Mucosa of rectum (tissue), 2 donors: ENCODE measurements at regions not wholly inside any gene's neighbourhood (a gene's known extent, or its start where the extent isn't known, plus 50 kb on each side); places are given as distances from the start of the nearest gene placed in this dataset.

Experiments used
- H3K27ac ChIP-seq, 2 donors: one replicate each; pipeline ENCODE4 v1.7.0; 2013; ENCODE audit warnings: inconsistent platforms in 2 of 2, low read depth in 2 of 2, low read length in 2 of 2
- H3K27me3 ChIP-seq, 2 donors: one replicate each; pipeline ENCODE4 v1.7.0; 2013; ENCODE audit warnings: low read length in 2 of 2; ENCODE audit not compliant: control insufficient read depth in 2 of 2, insufficient read depth in 2 of 2
- H3K36me3 ChIP-seq, 2 donors: one replicate each; pipeline ENCODE4 v1.7.0; 2013; ENCODE audit warnings: low read length in 2 of 2; ENCODE audit not compliant: control insufficient read depth in 2 of 2, insufficient read depth in 2 of 2
- H3K4me1 ChIP-seq, 2 donors: one replicate each; pipeline ENCODE4 v1.7.0; 2013; ENCODE audit warnings: low read length in 2 of 2, mild to moderate bottlenecking in 1 of 2; ENCODE audit not compliant: control insufficient read depth in 2 of 2, insufficient read depth in 2 of 2
- H3K4me3 ChIP-seq, 2 donors: one replicate each; pipeline ENCODE4 v1.7.0; 2013; ENCODE audit warnings: low read length in 2 of 2
- H3K9ac ChIP-seq, 2 donors: one replicate each; pipeline ENCODE4 v1.7.0; 2013; ENCODE audit warnings: low read length in 2 of 2, low read depth in 1 of 2, mild to moderate bottlenecking in 1 of 2
- H3K9me3 ChIP-seq, 2 donors: one replicate each; pipeline ENCODE4 v1.7.0; 2013; ENCODE audit warnings: low read length in 2 of 2; ENCODE audit not compliant: control insufficient read depth in 2 of 2
- donor health status: healthy.
- donor health status: Normal muscosa, but diverticular disease.

DNA sequence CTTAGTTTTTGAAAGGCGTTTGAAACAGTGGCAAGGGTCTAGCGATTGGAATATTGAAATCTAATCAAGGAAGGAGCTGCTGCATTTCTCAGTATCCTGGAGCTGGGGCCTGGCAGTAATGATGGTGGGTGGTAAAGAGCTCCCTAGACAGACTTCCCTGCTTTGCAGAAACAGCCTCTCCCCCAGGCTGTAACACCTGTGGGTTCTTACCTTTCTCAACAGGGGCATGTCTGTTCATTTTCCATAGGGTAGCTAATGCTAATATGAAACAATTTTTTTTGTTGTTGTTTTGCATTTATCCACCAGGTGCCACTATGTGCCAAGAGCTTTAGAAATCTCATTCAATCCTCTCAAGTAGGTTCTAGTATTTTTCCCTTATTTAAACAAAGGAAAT lies 345.5 kb downstream of the REEP3 start:
- Histone ChIP-seq H3K4me3 (no peak overlapping the region), H3K4me1 (no peaks in the 10 kb centered on the region), H3K27me3 (peaks cover 0 to 14% of the 10 kb centered on the region in 2 donors), H3K27ac (no peak overlapping the region), H3K9me3 (no peaks in the 10 kb centered on the region), H3K36me3 (no peaks in the 10 kb centered on the region), H3K9ac (no peak overlapping the region)

DNA sequence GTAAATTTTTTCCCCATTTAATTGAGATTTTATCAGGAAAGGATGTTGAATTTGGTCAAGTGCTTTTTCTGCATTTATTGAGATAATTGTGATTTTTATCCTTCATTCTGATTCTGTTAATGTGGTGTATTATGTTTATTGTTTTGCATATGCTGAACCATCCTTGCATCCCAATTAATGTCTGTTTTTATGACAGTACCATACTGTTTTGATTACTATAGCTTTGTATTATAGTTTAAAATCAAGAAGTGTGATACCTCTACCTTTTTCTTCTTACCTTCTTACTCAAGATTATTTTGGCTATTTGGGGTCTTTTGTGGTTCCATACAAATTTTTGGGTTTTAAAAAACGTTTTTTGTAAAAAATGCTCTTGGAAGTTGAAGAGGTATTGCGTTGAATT lies 357.2 kb downstream of the REEP3 start:
- Histone ChIP-seq H3K9me3 (no peaks in the 10 kb centered on the region), H3K4me3 (no peak overlapping the region), H3K27ac (no peak overlapping the region), H3K36me3 (no peaks in the 10 kb centered on the region), H3K4me1 (no peaks in the 10 kb centered on the region), H3K27me3 (no peaks in the 10 kb centered on the region), H3K9ac (no peak overlapping the region)

DNA sequence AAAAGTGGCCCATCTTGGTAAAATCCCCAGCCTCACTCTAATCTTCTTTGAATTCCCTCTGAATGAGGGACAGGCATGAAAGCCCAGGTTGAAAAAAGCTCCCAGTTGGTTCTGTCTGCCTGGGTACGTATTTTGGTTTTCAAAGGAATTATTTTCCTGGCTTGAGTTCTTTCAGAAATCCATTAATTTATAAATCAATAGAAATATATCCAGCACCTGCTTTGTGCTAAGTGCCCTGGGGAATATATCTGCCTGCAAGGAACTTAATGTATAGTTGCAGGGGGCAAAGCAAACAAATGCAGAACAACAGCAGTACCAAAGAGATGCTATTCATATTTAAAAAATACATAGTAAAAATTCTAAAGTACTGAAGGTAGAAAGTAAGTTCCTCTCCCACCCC lies 362.7 kb downstream of the REEP3 start:
- H3K4me1 ChIP-seq, result no peaks in the 10 kb centered on the region
- H3K9ac ChIP-seq, result no peak overlapping the region
- H3K27ac ChIP-seq, result no peak overlapping the region
- H3K27me3 ChIP-seq, result no peaks in the 10 kb centered on the region
- H3K4me3 ChIP-seq, result no peak overlapping the region
- H3K9me3 ChIP-seq, result no peaks in the 10 kb centered on the region
- H3K36me3 ChIP-seq, result no peaks in the 10 kb centered on the region

DNA sequence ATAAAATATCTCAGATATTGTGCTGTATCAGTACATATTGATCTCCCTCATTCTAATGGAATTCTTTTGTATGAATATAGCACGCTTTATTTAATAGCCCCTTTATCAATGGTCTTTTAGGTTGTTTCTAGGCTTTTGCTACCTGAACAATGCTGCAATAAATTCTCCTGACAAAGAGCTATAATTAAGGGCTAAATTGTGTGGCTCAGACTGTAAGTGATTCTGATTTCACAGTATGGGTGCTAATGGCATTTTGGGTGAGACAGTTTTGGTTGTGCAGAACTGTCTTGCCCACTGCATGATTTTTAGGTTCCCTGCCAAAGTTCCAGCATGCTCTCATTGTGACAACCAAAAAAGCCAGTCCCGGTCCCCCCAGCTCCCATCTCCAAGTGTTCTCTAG lies 363.2 kb downstream of the REEP3 start:
- no peak overlapping the region for H3K27ac ChIP-seq
- no peaks in the 10 kb centered on the region for H3K27me3 ChIP-seq
- H3K36me3 ChIP-seq, result no peaks in the 10 kb centered on the region
- H3K4me3 ChIP-seq, result no peak overlapping the region
- no peaks in the 10 kb centered on the region for H3K9me3 ChIP-seq
- no peak overlapping the region for H3K9ac ChIP-seq
- no peaks in the 10 kb centered on the region for H3K4me1 ChIP-seq

DNA sequence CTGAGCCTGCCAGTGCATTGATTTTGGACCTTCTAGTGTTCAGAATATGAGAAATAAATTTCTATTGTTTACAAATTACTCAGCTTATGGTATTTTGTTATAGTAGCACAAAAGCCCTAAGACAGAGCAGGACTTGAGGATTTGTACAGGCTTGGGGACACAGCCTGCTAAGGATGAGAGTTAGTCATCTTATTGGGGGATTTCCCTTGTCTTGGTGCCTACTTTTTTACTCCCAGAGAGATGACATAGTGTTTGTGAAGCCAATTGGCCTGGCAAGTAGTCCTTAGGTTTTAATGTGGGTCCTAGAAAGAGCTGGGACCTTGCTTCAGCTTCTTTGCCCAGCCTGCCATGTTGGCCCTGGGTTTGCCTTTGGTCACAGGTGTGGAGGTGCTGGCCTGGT lies 364.0 kb downstream of the REEP3 start:
- no peaks in the 10 kb centered on the region for H3K9me3 ChIP-seq
- H3K27me3 ChIP-seq, result no peaks in the 10 kb centered on the region
- no peak overlapping the region for H3K9ac ChIP-seq
- no peak overlapping the region for H3K4me3 ChIP-seq
- no peaks in the 10 kb centered on the region for H3K4me1 ChIP-seq
- no peak overlapping the region for H3K27ac ChIP-seq
- no peaks in the 10 kb centered on the region for H3K36me3 ChIP-seq

DNA sequence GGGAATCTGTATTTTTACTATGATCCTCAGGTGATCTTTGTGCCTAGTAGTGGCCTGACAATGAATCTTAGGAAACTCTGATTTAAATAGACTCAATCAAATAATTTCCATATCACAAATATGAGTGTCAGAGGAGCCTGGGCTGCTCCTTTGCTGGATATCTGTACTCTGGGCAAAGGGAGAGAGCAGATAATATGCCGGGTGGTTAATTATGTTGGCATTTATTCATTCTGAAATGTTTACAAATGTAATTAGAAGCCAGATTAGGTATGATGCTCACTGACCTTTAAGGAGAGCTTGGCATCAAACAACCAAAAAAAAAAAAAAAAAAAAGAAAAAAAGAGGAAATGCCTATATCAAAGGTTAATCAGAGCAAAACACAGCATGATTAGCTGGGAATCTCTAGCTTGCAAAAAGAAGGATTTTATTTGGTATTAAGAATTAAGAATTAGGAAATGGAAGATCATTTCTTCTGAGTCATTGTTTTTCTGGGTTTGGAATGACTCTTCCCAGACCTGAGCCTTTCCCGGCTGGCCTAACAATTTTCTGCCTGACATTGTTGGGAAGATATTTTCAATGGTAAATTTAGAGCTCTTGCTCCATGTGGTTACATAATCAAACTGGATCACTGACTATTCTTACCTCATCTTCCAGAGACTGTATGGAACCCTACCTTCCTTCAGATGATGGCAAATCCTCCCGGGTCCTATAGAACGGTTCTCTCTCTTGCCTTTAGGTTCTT lies 365.3 kb downstream of the REEP3 start:
- no peaks in the 10 kb centered on the region for H3K9me3 ChIP-seq
- no peaks in the 10 kb centered on the region for H3K4me1 ChIP-seq
- no peak overlapping the region for H3K9ac ChIP-seq
- H3K27me3 ChIP-seq, result no peaks in the 10 kb centered on the region
- H3K4me3 ChIP-seq, result no peak overlapping the region
- no peaks in the 10 kb centered on the region for H3K36me3 ChIP-seq
- H3K27ac ChIP-seq, result no peak overlapping the region

DNA sequence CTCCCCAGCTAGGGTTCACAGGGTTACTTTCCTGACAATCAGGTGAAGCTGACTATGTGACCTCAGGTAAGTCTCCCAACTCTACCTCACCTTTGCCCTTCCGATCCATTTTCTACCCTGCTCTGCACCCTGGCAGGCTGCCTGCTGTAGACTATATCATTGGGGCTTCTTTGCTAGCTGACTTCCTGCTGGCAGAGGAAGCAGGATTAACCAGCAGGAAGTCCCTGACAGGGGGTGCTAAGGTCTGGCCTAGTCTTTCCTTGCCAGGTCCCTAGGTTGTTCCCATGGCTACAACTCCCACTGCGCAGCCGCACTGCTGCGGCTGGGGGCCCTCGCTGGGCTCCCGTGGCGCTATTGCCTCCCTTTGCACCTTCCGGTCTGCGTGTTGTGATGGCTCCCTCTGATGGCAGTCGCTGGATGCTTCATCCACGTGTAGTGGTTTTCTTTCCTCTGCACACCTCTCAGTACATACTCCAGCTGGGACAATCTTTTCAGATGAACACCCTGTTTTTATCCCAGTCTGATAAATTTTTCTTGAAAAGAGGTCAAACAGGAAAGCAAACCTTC lies 365.9 kb downstream of the REEP3 start:
- no peak overlapping the region for H3K27ac ChIP-seq
- no peaks in the 10 kb centered on the region for H3K36me3 ChIP-seq
- H3K27me3 ChIP-seq, result no peaks in the 10 kb centered on the region
- H3K4me1 ChIP-seq, result no peaks in the 10 kb centered on the region
- no peak overlapping the region for H3K9ac ChIP-seq
- H3K9me3 ChIP-seq, result no peaks in the 10 kb centered on the region
- no peak overlapping the region for H3K4me3 ChIP-seq

DNA sequence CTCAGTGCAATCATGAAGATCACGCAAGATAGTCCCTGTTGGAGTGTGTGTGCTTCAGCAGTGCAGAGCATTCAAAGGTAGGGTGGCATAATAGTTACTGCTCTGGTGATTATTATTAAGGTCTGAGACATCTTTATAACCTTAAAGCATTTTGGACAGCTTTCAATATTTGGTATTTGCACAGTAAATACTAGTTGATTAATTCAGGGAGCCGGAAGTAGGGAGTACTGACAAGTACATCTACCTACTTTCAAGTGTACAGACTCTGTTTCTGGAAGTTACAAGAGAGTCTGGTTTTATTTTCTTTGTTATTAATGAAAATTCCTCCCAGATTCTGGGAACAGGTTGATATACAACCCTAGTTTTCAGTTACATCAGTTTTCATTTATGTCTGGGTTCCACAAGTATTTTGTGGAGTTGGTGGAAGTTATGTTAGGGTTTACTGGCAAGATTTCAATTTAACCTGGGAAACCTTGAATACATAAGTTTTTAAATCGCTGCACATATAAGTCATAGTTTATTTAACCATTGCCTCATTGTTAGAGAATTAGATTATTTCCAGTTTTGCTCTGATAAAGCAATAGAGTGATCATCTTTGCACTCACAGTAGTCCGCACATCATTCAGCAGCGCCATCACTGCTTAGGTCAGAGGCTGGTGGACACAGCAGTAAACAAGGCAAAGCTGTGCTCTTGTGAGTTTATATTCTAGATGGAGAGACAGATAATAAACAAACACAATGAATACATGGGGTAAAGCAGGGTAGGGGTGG lies 366.6 kb downstream of the REEP3 start:
- Histone ChIP-seq H3K9ac (no peak overlapping the region), H3K36me3 (no peaks in the 10 kb centered on the region), H3K4me3 (no peak overlapping the region), H3K4me1 (no peaks in the 10 kb centered on the region), H3K27me3 (no peaks in the 10 kb centered on the region), H3K9me3 (no peaks in the 10 kb centered on the region), H3K27ac (no peak overlapping the region)

DNA sequence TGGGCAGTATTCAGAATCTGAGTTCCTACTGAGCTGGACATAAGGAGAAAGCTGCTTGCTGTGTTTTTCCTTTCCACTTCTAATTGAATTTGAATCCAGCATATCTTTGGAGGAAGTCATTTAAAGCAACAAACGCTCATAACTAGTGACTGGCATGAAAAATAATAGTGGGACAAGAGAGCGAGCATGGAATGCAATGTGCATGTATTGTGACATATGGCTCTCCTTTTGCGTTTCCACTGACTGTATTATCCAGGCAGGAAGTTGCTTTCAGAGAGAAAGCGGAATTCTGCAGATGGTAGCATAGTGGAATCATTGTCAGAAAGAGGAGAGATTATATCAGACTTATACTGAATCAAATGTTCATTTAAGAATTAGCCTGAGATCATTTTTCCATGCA lies 368.6 kb downstream of the REEP3 start:
- H3K9me3 ChIP-seq, result no peaks in the 10 kb centered on the region
- H3K4me3 ChIP-seq, result no peak overlapping the region
- H3K27ac ChIP-seq, result no peak overlapping the region
- H3K27me3 ChIP-seq, result no peaks in the 10 kb centered on the region
- no peaks in the 10 kb centered on the region for H3K4me1 ChIP-seq
- no peaks in the 10 kb centered on the region for H3K36me3 ChIP-seq
- H3K9ac ChIP-seq, result no peak overlapping the region

DNA sequence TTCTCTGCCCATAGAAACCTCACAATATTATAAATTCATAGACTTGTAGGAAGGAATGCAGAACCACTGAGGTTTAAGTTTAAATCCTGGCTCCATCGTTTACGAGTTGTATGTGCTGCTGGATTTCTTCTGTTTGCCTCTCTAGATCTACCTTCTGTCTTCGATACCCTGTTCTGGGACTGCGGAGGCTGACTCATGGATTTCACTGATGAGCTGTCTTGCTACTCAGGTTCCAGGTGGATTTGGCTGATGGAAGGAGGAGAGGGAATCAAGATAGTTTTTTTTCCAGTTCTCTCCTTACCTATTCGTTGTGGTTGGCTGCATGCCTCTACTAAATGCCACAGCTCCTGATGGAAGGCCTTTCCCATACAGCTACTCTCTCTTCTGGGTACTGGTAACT lies 375.8 kb downstream of the REEP3 start:
- Histone ChIP-seq H3K27me3 (no peaks in the 10 kb centered on the region), H3K9ac (no peak overlapping the region), H3K4me1 (no peaks in the 10 kb centered on the region), H3K27ac (no peak overlapping the region), H3K36me3 (no peaks in the 10 kb centered on the region), H3K9me3 (no peaks in the 10 kb centered on the region), H3K4me3 (no peak overlapping the region)
